SH-SY5Y (cell line): ENCODE measurements at regions not wholly inside any gene's neighbourhood (a gene's known extent, or its start where the extent isn't known, plus 50 kb on each side); places are given as distances from the start of the nearest gene placed in this dataset.

ENCODE experiments used
- GATA2 ChIP-seq: IDR thresholded peaks from 2 replicates; pipeline ENCODE4 v1.6.1; 2011; ENCODE audit warnings: mild to moderate bottlenecking, low read depth, low read length
- GATA3 ChIP-seq: IDR thresholded peaks from 2 replicates; pipeline ENCODE4 v1.6.1; 2011; ENCODE audit warnings: low read depth, mild to moderate bottlenecking, low read length, moderate library complexity

- TF ChIP-seq GATA2 (no peak), GATA3 (no peak)
These were observed 112.7 kb upstream of the FUT8 start for GRCh38 chr14:65299826-65300225.
